IMR-90 (cell line): ENCODE measurements at regions not wholly inside any gene's neighbourhood (a gene's known extent, or its start where the extent isn't known, plus 50 kb on each side); places are given as distances from the start of the nearest gene placed in this dataset.

Source experiments
- CEBPB ChIP-seq: IDR thresholded peaks from 2 replicates; pipeline ENCODE4 v1.6.1; 2012; ENCODE audit warnings: low read depth, low read length, improper control_type of control experiment
- MAFK ChIP-seq: IDR thresholded peaks from 2 replicates; pipeline ENCODE4 v1.6.1; 2012; ENCODE audit warnings: low read depth, low read length, improper control_type of control experiment
- MAZ ChIP-seq: IDR thresholded peaks from 2 replicates; pipeline ENCODE4 v1.6.1; 2012; ENCODE audit warnings: low read depth, mild to moderate bottlenecking, low read length, improper control_type of control experiment, moderate library complexity, borderline replicate concordance
- MXI1 ChIP-seq: IDR thresholded peaks from 2 replicates; pipeline ENCODE4 v1.6.1; 2012; ENCODE audit warnings: low read depth, mild to moderate bottlenecking, low read length, moderate library complexity, borderline replicate concordance
- POLR2A ChIP-seq: IDR thresholded peaks from 2 replicates; pipeline ENCODE4 v1.6.1; 2012; ENCODE audit warnings: mild to moderate bottlenecking, low read depth, low read length
- RAD21 ChIP-seq: IDR thresholded peaks from 2 replicates; pipeline ENCODE4 v1.6.1; 2012; ENCODE audit warnings: low read length, improper control_type of control experiment
- RCOR1 ChIP-seq: IDR thresholded peaks from 2 replicates; pipeline ENCODE4 v1.6.1; 2012; ENCODE audit warnings: mild to moderate bottlenecking, low read length, improper control_type of control experiment; ENCODE audit not compliant: insufficient replicate concordance
- RFX5 ChIP-seq: IDR thresholded peaks from 2 replicates; pipeline ENCODE4 v1.8.0; 2012; ENCODE audit warnings: low read depth, mild to moderate bottlenecking, low read length, moderate library complexity
- TF ChIP-seq, protein P1 (sequence below): conservative IDR thresholded peaks from 2 replicates; pipeline ENCODE4 v1.5.1; 2012; ENCODE audit warnings: mild to moderate bottlenecking, low read depth, low read length, improper control_type of control experiment
- TF ChIP-seq, protein P2 (sequence below): fragments of 150-350 bp; IDR thresholded peaks from 2 replicates; pipeline ENCODE4 v1.6.1; 2016; ENCODE audit warnings: low read depth, mild to moderate bottlenecking, low read length, moderate library complexity, borderline replicate concordance

DNA sequence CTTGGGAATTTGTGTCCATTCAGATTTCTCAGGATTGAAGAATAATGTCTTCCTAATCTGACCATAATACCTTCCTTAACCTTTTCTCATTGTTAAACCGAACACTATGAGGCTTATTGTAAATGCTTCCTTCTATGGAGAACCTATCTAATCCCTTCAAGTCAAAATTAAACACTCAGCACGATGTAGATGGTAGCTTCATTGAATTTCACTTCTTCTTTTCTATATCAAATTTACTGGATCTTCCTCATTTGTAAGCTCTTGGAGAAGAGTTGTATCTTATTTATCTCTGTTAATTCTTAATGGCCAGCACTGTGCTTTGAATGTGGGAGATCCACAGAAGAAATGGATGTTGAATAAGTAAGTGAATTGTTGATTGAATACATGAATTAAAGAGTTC, 109.0 kb upstream of the RAPGEF2 start:
- TF ChIP-seq, protein P1, sequence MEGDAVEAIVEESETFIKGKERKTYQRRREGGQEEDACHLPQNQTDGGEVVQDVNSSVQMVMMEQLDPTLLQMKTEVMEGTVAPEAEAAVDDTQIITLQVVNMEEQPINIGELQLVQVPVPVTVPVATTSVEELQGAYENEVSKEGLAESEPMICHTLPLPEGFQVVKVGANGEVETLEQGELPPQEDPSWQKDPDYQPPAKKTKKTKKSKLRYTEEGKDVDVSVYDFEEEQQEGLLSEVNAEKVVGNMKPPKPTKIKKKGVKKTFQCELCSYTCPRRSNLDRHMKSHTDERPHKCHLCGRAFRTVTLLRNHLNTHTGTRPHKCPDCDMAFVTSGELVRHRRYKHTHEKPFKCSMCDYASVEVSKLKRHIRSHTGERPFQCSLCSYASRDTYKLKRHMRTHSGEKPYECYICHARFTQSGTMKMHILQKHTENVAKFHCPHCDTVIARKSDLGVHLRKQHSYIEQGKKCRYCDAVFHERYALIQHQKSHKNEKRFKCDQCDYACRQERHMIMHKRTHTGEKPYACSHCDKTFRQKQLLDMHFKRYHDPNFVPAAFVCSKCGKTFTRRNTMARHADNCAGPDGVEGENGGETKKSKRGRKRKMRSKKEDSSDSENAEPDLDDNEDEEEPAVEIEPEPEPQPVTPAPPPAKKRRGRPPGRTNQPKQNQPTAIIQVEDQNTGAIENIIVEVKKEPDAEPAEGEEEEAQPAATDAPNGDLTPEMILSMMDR: no peak
- no peak for TF ChIP-seq RAD21
- TF ChIP-seq MXI1: no peak
- no peak for TF ChIP-seq POLR2A
- TF ChIP-seq RCOR1: no peak
- TF ChIP-seq CEBPB: no peak
- TF ChIP-seq, protein P2, sequence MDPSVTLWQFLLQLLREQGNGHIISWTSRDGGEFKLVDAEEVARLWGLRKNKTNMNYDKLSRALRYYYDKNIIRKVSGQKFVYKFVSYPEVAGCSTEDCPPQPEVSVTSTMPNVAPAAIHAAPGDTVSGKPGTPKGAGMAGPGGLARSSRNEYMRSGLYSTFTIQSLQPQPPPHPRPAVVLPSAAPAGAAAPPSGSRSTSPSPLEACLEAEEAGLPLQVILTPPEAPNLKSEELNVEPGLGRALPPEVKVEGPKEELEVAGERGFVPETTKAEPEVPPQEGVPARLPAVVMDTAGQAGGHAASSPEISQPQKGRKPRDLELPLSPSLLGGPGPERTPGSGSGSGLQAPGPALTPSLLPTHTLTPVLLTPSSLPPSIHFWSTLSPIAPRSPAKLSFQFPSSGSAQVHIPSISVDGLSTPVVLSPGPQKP: no peak
- TF ChIP-seq RFX5: no peak
- no peak for TF ChIP-seq MAZ
- no peak for TF ChIP-seq MAFK
